Smooth muscle cell (in vitro differentiated cells): ENCODE measurements at regions not wholly inside any gene's neighbourhood (a gene's known extent, or its start where the extent isn't known, plus 50 kb on each side); places are given as distances from the start of the nearest gene placed in this dataset.
"Not testable (repeated sequence)": the region's sequence is repeated elsewhere in the genome, so short reads cannot be mapped to it uniquely, and the experiment has no call there.

ENCODE experiments used
- DNase-seq: peaks from one replicate; lab custom pipeline; 2025; ENCODE audit not compliant: unreplicated experiment; lab: John Stamatoyannopoulos, UW
- H2AFZ ChIP-seq: fragments of 200-600 bp; sonication (generic); 2 replicates; pipeline ENCODE4 v1.6.0; 2016; ENCODE audit warnings: antibody characterized with exemption, low read depth, mild to moderate bottlenecking
- H3F3A ChIP-seq: fragments of 200-600 bp; sonication (generic); 2 replicates; pipeline ENCODE4 v1.6.0; 2017; ENCODE audit warnings: antibody characterized with exemption, low read depth
- H3K27ac ChIP-seq: fragments of 200-600 bp; sonication (generic); 2 replicates; pipeline ENCODE4 v1.5.1; 2016; ENCODE audit warnings: low read depth, mild to moderate bottlenecking
- H3K27me3 ChIP-seq: fragments of 200-600 bp; sonication (generic); 2 replicates; pipeline ENCODE4 v1.6.1; 2016; ENCODE audit warnings: low read depth, mild to moderate bottlenecking
- H3K36me3 ChIP-seq: fragments of 200-600 bp; sonication (generic); 2 replicates; pipeline ENCODE4 v1.5.1; 2016; ENCODE audit warnings: low read depth
- H3K4me1 ChIP-seq: fragments of 200-600 bp; sonication (generic); 2 replicates; pipeline ENCODE4 v1.5.1; 2016; ENCODE audit warnings: low read depth
- H3K4me2 ChIP-seq: fragments of 200-600 bp; sonication (generic); 2 replicates; pipeline ENCODE4 v1.6.0; 2016; ENCODE audit warnings: mild to moderate bottlenecking
- H3K4me3 ChIP-seq: fragments of 200-600 bp; sonication (generic); 2 replicates; pipeline ENCODE4 v1.5.1; 2016; ENCODE audit warnings: mild to moderate bottlenecking
- H3K79me2 ChIP-seq: fragments of 200-600 bp; sonication (generic); 2 replicates; pipeline ENCODE4 v1.6.0; 2016; ENCODE audit warnings: low read depth, mild to moderate bottlenecking
- H3K9ac ChIP-seq: fragments of 200-600 bp; sonication (generic); 2 replicates; pipeline ENCODE4 v1.6.0; 2016; ENCODE audit warnings: low read depth
- H3K9me3 ChIP-seq: fragments of 200-600 bp; sonication (generic); replicated peaks from 2 replicates; pipeline ENCODE4 v1.5.1; 2016; ENCODE audit warnings: low read depth
- H4K20me1 ChIP-seq: fragments of 200-600 bp; sonication (generic); 2 replicates; pipeline ENCODE4 v1.6.0; 2016; ENCODE audit warnings: low read depth
- WGBS: methylation state at CpG from one replicate; pipeline ENCODE4 v1.1.7; 2016; ENCODE audit warnings: low lambda C conversion rate; 5-methylcytosine and 5-hydroxymethylcytosine counted together
- TF ChIP-seq, protein P1 (sequence below): fragments of 200-600 bp; sonication (generic); IDR thresholded peaks from 2 replicates; pipeline ENCODE4 v1.5.1; 2017; ENCODE audit warnings: borderline replicate concordance, mild to moderate bottlenecking, antibody characterized with exemption; ENCODE audit not compliant: insufficient read depth, poor library complexity, severe bottlenecking

DNA sequence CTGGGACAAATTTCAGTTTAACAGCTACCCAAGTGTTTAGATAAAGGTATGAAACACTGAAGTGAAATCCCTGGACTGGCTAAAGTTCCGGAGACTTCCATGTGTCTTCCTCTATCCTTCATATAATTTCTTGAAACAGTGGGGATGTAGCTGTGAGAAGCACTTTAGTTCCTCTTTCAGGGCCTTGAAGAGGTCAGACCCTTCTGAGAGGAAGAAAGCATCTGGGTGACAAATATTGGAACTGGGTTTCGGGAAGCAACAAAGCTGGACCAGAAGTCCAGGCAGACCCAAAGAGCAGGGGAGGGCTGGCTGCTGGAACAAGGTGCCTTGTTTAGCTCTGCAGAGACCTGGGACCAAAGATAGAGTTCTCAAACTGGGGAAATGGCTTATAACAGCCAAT lies 75.4 kb upstream of the ZFAND5 start:
- Histone ChIP-seq H3K27me3 (no peaks in the 10 kb centered on the region), H3K4me2 (no peak overlapping the region), H3K9ac (no peak overlapping the region), H3F3A (peaks cover 20% of the 10 kb centered on the region), H3K4me3 (no peak overlapping the region), H3K27ac (no peak overlapping the region), H3K9me3 (no peaks in the 10 kb centered on the region), H3K36me3 (no peaks in the 10 kb centered on the region), H2AFZ (no peak overlapping the region), H3K4me1 (peaks cover 13% of the 10 kb centered on the region), H3K79me2 (no peaks in the 10 kb centered on the region), H4K20me1 (no peaks in the 10 kb centered on the region)
- no peak for DNase-seq
- WGBS: 100% methylated on average over 2 of the region's 2 CpGs
- TF ChIP-seq, protein P1, sequence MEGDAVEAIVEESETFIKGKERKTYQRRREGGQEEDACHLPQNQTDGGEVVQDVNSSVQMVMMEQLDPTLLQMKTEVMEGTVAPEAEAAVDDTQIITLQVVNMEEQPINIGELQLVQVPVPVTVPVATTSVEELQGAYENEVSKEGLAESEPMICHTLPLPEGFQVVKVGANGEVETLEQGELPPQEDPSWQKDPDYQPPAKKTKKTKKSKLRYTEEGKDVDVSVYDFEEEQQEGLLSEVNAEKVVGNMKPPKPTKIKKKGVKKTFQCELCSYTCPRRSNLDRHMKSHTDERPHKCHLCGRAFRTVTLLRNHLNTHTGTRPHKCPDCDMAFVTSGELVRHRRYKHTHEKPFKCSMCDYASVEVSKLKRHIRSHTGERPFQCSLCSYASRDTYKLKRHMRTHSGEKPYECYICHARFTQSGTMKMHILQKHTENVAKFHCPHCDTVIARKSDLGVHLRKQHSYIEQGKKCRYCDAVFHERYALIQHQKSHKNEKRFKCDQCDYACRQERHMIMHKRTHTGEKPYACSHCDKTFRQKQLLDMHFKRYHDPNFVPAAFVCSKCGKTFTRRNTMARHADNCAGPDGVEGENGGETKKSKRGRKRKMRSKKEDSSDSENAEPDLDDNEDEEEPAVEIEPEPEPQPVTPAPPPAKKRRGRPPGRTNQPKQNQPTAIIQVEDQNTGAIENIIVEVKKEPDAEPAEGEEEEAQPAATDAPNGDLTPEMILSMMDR: no peak

DNA sequence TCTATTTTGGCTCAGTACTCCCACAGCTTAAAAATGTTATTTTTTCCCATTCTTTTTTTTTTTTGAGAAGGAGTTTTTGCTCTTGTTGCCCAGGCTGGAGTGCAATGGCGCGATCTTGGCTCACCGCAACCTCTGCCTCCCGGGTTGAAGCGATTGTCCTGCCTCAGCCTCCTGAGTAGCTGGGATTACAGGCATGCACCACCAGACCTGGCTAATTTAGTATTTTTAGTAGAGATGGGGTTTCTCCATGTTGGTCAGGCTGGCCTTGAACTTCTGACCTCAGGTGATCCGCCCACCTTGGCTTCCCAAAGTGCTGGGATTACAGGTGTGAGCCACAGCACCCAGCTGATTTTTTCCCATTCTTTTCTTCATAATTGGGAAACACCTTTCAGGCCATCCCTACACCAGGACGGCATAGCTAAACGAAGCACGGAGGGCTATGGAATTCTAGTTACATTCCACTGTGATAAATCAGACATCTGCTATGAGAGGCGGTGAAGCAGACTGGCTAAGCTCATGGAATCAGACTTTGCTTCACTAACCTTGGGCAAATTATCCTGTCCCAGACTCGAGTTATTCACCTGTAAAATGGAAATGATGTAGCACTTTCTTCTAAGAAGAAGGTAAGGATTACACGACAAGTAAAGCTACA lies 68.7 kb upstream of the ZFAND5 start:
- not testable (repeated sequence) for H3K9me3 ChIP-seq, H3K36me3 ChIP-seq, H3F3A ChIP-seq, H2AFZ ChIP-seq, H3K27me3 ChIP-seq, H3K79me2 ChIP-seq, DNase-seq, H3K4me3 ChIP-seq, H3K9ac ChIP-seq, H4K20me1 ChIP-seq, H3K4me1 ChIP-seq
- WGBS: 48% methylated on average over 12 of the region's 12 CpGs
- Histone ChIP-seq H3K27ac (peak overlapping the region; percentile 4), H3K4me2 (peak overlapping the region; percentile 57)

DNA sequence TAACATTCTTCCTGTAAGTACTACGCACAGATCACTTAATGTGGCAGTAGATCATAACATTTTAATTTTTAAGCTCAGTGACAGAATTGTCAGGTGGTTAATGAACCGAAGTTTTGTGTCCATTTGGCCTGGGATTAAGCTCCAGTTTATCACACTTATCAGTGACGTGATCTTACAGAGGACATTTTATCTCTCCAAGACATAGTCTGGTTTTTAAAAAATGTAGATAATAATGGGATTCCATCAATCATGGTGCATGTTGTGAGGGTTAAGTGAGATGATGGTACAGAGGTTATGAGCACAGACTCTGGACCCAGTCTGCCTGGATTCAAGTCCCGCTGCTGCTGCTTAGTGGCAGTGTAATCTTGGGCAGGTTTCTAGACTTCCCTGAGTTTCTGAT lies 66.0 kb upstream of the ZFAND5 start:
- Histone ChIP-seq H3K9ac (no peak overlapping the region), H3K9me3 (no peaks in the 10 kb centered on the region), H3K27me3 (no peaks in the 10 kb centered on the region), H3K4me3 (no peak overlapping the region), H2AFZ (no peak overlapping the region), H3K4me1 (no peaks in the 10 kb centered on the region), H3K4me2 (no peak overlapping the region), H3F3A (no peaks in the 10 kb centered on the region), H3K79me2 (no peaks in the 10 kb centered on the region), H3K36me3 (no peaks in the 10 kb centered on the region), H4K20me1 (no peaks in the 10 kb centered on the region), H3K27ac (no peak overlapping the region)
- TF ChIP-seq, protein P1: no peak
- no peak for DNase-seq
- 78% methylated on average over 4 of the region's 4 CpGs for WGBS

DNA sequence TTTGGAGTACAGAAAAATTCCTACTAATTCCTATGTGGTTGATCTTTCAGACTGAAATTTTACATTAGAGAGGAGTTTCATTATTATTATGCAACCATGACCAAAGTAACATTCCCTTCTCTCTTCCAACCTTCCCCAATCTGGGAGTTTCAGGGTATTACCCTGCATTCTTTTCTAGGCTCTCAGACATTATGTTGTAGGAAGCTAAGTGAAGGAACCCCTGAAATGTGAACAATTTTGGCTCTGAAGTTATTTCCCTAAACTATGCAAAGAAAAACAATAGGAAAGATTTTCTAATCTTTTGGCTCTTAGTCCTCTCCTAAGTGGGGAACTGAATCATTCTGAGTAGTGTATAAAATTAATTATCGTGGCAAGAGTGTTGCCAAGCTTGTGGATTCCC lies 63.3 kb upstream of the ZFAND5 start:
- Histone ChIP-seq H3K9ac (no peak overlapping the region), H3K27me3 (no peaks in the 10 kb centered on the region), H3K9me3 (no peaks in the 10 kb centered on the region), H3K4me1 (no peaks in the 10 kb centered on the region), H3K79me2 (no peaks in the 10 kb centered on the region), H3K4me3 (no peak overlapping the region), H3K27ac (no peak overlapping the region), H3K36me3 (no peaks in the 10 kb centered on the region), H3F3A (no peaks in the 10 kb centered on the region), H4K20me1 (no peaks in the 10 kb centered on the region), H2AFZ (no peak overlapping the region), H3K4me2 (no peak overlapping the region)
- TF ChIP-seq, protein P1: no peak
- WGBS: 82% methylated on average over 1 of the region's 1 CpG
- no peak for DNase-seq
